T follicular helper cell (primary cell): ENCODE measurements at regions not wholly inside any gene's neighbourhood (a gene's known extent, or its start where the extent isn't known, plus 50 kb on each side); places are given as distances from the start of the nearest gene placed in this dataset.
"Not testable (repeated sequence)": the region's sequence is repeated elsewhere in the genome, so short reads cannot be mapped to it uniquely, and the experiment has no call there.

ENCODE experiments used
- DNase-seq: peaks from one replicate; pipeline ENCODE4 v3.0.0-alpha.2; 2020; ENCODE audit warnings: low read depth

DNA sequence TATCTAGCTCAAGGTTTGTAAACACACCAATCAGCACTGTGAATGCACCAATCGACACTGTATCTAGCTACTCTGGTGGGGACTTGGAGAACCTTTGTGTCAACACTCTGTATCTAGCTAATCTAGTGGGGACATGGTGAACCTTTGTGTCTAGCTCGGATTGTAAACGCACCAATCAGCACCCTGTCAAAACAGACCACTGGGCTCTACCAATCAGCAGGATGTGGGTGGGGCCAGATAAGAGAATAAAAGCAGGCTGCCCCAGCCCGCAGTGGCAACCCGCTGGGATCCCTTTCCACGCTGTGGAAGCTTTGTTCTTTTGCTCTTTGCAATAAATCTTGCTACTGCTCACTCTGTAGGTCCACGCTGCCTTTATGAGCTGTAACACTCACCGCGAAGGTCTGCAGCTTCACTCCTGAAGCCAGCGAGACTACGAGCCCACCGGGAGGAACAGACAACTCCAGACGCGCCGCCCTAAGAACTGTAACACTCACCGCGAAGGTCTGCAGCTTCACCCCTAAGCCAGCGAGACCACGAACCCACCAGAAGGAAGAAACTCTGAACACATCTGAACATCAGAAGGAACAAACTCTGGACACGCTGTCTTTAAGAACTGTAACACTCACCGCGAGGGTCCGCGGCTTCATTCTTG is 128.5 kb downstream of the MRPL14 start:
- not testable (repeated sequence) for DNase-seq

DNA sequence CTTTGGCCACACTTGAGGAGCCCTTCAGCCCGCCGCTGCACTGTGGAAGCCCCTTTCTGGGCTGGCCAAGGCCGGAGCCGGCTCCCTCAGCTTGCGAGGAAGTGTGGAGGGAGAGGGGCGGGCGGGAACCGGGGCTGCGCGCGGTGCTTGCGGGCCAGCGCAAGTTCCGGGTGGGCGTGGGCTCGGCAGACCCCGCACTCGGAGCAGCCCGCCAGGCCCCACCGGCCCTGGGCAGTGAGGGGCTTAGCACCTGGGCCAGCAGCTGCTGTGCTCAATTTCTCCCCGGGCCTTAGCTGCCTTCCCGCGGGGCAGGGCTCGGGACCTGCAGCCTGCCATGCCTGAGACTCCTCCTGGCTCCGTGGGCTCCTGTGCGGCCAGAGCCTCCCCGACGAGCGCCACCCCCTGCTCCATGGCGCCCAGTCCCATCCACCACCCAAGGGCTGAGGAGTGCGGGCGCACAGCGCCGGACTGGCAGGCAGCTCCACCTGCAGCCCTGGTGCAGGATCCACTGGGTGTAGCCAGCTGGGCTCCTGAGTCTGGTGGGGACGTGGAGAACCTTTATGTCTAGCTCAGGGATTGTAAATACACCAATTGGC is 129.2 kb downstream of the MRPL14 start:
- not testable (repeated sequence) for DNase-seq

DNA sequence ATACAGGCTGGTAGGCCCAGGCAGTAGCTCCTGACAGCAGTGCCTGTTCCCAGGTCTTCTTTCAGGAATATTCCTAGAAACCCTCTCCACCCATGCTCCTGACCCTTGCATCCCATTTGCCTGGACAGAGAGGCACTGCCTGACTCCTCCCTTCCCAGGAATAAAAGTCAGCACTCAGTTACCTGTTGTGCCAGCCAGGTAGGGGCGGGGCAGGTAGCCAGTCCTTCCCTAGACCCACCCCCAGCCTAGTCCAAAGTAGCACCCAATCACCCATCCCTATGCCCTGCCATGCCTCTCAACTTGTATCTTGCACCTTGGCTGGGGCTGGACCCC is 129.9 kb downstream of the MRPL14 start:
- no peak for DNase-seq

DNA sequence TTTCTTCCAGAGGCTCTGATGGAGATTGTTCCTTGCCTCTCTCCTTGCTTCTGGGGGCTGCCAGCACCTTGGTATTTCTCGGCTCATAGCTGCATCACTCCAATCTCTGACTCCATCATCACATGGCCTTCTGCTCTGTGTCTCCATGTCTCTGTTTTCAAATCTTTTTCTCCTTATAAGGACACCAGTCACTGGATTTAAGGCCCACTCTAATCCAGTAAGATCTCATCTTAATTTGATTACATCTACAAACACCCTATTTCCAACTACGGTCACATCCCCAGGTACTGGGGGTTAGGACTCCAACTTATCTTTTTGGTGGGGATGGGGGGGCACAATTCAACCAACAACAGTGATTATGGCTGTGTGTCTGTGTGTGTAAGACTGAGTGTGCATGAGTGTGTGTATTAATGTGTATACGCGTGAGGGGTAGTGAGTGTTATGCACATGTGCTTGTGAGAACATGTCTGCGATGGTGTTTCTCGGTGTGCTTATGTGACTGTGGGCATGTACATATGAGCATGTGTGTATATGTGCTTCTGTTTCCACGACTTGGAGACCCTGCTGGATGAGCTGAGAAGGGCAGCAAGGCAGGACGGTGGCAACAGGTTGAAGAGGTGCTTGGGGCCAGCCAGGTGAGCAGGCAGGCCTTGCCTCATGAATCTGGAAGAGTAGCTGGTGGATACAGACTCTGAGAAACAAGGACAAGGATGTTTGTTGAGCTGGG is 130.5 kb downstream of the MRPL14 start:
- DNase-seq, result no peak

DNA sequence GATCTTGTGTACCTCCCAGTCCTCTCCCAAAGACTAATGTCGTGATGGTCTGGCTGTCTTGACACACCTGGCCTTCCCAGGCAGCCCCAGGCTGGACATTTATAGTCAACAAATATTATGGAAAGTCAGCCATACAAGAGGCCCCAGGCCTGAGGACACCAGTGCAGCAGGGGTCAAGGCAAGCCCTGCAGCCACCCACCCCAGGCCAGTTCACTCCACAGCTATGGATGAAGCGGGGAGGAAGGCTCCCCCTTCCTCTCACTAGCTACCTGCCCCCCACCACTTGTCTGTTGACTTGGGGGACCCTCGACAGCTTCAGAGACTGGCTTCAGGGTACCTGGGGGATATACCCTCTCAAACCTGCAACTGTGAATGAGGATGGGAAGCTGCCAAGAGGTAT is 132.1 kb downstream of the MRPL14 start:
- no peak for DNase-seq

DNA sequence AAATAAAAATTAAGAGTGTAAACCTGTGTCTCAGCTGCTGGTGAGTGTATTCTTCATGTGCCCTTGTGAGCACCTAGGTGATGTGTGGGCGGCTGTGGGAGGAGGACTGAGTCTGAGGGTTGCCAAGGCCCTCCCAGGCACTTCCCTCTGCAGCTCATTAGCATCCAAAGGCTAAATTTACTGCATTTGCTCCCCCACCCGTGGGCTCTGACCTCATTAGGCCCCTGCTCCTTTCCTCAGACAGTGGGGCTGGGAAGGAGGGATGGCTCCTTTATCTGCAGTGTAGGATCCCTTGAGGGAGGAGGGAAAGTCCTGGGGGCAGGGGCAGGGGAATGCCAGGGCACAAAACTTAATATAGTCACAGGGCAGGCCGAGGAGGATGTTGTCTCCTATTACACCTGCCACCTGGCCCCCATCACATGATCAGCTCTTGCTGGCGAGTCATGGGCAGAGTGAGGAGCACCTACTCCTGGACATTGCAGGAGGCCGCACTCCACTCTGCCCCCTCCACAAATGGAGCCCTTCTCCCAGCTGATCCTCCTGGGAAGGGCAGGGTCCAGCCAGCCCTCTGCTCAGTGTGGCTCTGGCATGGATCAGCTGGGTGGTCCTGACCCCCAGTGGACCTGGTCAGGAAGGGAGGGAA is 133.2 kb downstream of the MRPL14 start:
- DNase-seq, result no peak

DNA sequence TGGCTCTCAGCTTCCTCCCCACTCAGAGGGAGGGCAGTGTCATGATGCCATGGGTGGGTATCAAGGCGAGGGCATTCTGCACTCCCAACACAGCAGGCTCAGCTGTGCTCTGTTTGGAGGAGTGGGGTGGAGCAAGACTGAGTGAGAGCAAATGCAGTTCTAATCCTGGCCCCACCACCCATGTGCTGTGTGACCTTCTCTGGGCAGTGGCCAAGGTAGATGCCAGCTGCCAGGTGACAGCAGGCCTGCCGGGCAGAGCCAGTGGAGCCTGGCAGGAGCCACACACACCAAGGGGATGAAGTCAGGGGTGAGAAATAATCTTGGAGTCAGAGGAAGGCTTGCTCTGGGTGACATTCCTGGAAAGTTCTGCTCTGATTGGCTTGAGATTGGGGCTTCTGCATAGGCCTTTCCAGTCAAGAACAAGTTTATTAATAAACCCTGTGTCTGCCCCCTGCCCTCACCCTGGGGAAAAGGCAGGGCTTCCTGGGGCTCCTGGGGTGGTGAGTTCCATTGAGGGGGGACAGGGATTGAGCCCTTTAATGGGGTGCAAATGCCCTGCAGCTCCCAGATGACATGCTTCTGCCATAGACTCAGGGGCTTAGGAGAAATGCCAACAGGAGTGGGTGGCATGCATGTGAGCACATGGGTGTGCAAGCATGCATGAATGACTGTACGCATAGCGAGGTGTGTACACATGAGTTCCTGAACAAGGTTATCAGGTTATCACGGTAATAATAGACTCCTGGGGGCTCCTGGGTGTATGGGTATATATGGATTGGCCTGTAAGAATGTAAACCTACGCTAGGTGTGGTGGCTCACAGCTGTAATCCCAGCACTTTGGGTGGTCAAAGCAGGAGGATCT is 134.2 kb downstream of the MRPL14 start:
- no peak for DNase-seq

DNA sequence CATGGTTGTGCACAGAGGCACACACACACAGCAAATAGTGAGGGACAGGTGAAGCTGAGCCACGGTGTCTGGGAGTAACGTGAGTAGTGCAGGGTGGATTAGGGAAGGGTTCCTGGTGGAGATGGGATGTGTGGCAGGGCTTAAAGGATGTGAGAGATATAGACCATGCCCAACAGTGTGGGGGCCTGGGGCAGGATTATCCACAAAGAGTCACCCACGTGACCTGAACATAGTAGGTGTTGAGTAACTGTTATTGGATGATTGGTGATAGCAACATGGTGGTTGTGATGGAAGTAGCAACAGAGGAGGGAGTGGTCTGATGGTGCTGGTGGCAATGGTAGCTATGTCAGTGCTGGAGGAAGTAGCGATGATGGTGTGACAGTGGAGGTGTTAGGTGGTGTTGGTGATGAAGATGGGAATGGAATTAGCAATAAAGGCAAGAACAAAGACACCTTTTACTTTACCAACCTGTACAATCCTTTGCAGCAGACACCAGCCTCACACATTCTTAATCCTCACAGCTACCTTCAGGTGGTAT is 135.1 kb downstream of the MRPL14 start:
- DNase-seq, result no peak

DNA sequence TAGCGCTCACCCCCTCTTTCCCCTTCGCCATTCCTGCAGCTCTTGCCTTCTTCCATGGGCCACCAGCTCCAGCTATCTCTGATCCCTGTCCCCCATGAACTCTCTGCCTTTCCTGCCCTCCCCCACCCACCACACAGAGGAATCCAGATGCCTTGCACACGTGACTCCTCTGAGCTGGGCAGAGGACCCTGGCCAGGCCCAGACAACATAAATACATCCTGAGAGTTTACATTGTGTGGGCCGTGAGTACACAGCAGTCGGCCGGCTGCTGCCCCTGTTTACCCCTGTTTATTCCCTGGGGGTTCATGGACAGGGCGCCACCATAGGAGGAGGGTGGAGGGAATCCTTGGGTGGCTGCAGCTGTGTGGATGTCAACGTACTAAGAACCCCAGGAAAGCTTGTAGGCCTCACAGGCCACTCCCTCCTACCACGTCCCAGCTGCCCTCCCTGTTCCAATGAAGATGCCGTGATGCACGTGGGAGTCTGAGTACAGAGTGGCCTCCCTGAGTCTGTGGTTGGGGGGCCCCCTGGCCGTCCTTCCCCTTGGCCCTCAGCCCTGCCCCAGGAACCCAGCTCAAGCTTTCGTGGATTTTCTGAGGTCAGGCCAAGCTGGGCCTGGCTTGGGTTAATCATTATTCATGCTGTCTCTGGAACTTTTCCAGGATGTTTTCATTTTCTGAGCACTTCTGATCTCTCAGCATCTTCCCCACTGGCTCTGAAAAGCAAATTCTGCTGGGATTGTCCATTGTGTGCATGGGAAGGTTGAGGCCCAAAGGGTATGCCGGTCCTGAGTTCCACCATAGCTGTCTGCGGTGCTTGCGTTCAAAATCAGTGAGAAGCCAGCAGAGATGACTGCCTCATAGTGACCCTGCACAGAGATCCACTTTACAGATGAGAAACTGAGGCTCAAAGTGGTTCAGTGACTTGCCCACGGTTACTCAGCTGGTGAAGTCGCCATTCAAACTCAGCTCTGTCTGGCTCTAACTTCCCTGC is 136.3 kb downstream of the MRPL14 start:
- DNase-seq, result no peak

DNA sequence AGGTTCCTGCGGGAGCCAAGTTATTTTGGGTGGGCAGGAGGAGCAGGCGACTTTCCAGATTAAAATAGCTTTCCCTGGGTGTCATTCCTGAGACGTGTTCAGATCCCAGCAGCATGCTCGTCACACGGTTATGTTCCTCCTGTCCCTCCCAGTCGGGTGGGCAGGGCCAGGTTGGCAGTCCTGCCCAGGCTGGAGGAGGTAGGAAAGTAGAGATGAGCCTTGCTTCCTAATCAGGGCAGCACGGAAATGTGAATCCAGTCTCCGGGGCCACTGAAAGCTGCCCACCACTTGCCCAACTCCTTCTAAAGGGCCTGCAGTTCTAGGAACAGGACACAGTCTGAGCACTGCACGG is 137.0 kb downstream of the MRPL14 start:
- no peak for DNase-seq

DNA sequence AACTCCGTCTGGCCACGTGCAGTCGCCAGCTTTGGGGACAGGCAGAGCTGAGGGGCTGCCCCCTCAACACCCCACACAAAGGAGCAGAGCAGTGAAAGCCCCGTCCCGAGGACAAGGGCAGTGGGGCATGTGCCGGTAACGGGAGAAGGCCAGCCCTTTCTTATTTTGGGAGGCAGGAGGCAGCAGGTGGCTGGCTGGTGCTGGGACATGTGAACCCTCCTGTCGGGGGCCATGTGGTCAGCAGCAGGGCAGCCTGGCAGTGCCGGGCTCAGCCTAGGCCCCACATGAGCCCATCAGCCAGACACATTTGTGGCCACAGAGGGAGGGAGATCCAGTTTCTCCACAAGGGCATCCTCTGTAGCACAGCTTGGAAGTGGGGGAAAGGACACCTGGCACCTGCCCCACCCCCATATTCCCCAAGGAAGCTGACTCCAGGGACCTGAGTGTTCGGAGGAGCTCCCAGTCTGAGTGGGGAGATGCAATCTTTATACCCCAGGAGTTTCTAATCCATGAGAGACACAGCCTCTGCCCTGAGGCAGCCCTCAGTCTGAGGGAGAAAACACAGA is 137.6 kb downstream of the MRPL14 start:
- DNase-seq, result no peak

DNA sequence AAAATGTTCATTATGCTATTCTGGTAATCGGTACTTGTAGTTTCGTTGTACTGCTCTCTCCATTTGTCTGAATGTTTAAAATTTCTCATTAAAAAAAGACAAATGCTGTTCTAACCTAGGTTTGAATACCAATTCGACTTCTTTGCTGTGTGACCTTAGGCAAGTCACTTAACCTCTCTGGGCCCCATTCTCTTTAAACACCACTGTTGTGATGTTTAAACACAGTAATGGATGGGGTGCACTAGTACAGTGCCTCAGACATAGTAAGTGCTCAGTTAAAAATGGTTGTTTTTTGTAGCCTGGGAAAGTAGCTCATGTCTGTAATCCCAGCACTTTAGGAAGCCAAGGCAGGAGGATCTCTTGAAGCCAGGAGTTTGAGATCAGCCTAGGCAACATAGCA is 138.5 kb downstream of the MRPL14 start:
- no peak for DNase-seq

DNA sequence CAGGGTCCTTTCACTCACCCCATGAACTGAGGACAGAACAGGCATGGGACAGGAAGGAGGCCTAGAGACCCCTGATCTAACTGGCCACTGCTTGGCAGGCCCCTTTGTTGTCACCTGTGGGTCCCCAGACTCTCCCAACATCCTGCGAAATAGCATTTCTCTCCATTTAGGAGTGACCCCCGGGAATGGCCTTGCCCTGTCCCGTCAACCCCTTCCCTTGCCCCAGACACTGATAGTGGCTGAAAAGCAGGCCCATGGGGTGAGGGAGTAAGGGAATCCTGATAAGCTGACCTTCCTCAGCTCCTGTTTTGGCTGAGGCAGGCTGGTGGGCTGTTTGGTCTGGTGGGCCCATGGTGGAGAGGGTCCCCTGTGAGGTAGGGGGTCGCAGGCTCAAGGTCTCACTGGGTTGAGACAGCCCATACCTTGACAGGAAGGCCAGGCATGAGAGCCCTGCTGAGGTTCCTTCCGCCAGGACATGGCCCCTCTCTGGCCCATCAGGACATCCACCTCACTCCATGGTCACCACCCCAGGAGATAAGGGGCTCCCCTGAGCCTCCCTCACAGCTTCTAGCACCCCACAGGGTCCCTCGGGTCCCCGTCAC is 139.3 kb downstream of the MRPL14 start:
- no peak for DNase-seq

DNA sequence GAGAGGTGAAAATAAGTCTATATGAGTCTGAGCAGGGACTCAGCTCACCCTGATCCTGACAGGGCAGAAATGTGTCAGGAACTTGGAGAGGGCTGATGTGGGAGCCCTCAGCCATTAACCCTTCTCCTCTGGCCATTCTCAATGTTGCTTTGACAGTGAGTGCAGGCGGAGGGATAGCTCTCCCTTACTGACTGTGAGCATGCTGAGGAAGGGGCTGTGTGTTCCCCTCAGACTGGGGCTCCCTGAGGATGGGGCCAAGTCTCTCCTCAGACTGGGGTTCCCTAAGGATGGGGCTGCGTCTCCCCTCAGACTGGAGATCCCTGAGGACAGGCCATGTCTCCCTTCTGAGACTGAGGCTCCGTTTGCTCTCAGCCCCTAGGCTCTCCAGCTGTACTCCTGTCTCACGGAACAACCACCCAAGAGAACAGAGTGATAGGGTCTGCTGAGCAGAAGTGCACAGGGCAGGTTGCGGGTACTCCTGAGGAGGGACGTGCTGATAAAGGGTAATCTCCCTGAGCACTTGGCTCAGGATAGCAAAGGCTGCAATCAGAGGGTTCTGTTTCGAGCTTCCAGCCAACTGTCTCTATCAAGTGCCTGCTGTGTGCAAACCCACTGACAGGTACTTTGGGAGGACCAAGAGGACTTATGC is 141.0 kb downstream of the MRPL14 start:
- no peak for DNase-seq

DNA sequence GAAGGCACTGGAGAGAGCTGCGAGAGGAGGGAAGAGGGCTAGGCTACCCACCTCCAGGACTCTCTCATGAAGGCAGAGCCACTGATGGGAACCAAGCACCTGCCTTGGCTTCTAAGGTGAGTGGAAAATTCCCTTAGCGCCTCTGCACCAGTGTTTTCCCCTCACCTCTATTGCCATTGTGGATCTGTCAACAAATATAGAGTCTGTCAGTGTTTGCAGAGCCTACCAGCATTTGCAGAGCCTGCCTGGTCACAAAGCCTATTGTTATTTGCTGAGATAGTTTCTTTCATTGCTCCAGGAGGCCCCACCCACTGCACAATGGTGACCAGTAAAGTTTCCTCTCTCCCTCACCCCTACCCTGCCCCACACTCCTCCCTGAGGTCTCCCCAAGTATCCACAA is 141.9 kb downstream of the MRPL14 start:
- no peak for DNase-seq

DNA sequence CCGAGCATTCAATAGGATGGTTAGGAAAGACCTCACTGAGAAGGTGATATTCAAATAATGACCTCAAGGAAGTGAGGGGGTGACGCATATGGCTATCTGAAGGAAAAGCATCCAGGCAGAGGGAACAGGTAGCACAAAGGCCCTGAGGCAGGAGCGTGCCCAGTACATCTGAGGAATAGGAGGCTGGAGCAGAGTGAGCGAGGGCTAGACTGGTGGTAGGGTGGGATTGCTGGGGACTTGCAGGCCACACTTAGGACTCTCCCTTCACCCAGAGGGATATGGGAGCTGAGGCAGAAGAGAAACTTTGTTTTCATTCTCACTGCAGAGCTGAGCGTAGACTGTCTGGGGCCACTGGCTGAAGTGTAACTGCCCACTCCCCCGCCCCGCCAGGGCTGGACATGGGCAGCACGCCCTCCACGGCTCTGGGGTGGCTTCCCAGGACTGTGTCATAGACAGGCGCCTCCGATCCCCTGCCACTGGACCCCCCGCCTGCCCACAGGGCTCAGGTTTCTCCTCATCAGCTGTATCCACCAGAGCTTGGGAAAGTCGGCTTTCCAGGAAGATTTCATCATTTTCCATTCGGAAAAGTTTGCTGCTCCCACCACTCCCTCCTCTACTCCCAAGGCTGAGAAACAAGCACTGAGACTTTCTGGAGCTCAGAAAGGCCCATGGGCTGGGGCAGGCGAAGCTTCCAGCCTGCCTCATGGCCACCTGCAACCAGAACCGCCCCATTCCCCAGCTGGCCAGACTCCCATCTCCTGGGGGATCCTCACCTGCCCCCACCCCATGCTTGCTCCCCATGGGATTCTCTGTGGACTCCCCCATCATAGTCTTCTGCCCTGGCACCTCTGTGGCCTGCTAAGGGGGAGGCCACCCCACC is 142.6 kb downstream of the MRPL14 start:
- no peak for DNase-seq

DNA sequence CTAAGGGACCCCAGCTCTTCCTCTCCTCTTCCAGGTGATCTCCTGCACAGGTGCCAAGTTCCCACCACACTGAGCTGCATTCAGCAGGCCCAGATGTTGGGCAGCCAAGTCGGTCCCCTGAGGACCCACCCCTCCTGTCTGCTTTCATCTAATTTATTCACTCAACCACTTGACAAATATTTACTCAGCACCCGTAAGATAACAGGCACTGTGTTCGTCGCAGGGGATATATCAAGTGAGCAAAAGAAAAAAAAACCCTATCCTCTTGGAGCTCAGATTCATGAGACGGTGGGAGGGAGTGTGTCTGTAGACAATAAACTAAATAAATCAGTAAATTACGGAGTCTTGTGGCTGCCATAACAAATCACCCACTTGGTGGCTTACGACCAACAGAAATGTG is 143.6 kb downstream of the MRPL14 start:
- no peak for DNase-seq

DNA sequence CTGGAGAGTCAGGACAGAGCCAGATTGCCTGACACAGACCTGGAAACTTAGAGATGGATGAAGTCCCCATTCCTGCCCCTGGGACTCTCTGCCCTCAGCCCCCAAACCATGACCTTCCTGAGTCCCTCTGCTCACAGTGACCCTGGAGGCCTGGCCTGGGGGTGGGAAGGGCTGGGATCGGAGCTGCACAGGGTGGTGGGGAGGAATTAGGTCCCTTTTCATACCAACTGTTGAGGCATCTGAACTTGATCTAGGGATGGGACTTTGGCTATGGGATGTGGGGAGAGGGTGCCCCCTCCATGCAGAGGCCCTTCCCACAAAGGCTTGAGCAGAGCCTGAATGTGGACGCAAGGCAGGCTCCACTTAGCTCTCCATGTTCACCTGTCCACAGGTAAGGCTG is 144.1 kb downstream of the MRPL14 start:
- no peak for DNase-seq
